Activated CD4-positive, alpha-beta T cell treated with anti-CD3 and anti-CD28 coated beads for 1 hour (primary cell): ENCODE measurements at regions not wholly inside any gene's neighbourhood (a gene's known extent, or its start where the extent isn't known, plus 50 kb on each side); places are given as distances from the start of the nearest gene placed in this dataset.

Experiments
- DNase-seq: peaks from one replicate; pipeline ENCODE4 v3.0.0-alpha.2; 2020

- no peak for DNase-seq
Measured at GRCh38 chr17:34527908-34528470, 51.4 kb upstream of the TMEM132E start.

DNA sequence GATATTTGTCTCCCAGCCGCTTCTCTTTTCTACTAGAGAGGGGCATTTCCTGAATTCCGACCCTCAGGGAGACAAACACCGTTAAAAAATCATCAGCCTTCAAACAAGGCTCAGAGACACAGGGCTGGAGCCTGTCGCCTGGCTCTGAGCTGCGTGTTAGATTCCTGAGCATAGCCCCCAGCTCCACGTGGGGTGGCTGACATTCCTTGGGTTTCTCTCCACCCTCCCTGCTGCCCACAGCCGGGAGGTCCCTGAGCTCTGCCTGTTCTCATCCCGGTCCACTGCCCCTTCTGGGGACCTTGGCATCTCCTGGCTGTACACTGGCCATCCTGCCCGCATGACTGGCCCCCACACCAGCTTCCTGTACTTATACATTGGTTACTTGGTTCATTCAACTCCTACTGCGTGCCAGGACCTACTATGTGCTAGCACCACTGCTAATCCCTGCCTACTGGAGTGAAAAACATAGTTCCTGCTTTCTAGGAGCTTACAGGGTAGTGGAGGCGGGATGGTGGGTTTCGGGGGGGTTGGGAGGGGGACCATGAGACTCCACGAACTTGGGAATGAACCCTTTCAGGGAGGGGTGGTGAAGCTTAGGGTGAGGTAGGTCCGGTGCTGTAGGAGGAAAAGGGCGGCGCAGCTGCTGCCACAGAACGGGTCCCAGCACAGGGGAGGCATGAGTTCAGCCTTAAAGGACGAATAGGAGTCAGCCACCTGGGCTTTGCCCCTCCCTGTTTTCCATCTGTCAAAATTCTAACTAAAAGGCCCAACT, 52.1 kb upstream of the TMEM132E start:
- no peak for DNase-seq

- DNase-seq = no peak
Measured at GRCh38 chr17:34525651-34526050, 53.7 kb upstream of the TMEM132E start.

- DNase-seq = no peak
Measured at GRCh38 chr17:34521955-34522354, 57.4 kb upstream of the TMEM132E start.

DNA sequence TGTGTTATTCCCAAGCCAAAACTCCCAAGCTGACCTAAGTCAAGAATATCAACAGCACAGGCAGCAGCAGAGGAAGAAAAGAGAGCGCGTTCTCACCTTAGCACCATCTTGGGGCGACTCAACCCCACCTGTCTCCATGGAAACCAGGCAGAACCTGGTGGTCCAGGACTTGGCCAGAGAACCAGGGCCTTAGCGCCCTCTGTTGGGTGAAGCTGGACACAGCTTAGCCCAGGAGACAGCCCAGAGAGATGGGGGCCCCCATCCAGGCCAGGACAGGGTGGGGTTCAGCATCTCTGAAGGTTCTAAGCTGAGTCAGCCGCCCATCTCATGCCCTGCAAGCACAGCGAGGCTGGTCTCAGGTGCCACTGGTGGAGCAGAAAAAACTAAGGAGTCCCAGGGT, 60.1 kb upstream of the TMEM132E start:
- DNase-seq = no peak

DNA sequence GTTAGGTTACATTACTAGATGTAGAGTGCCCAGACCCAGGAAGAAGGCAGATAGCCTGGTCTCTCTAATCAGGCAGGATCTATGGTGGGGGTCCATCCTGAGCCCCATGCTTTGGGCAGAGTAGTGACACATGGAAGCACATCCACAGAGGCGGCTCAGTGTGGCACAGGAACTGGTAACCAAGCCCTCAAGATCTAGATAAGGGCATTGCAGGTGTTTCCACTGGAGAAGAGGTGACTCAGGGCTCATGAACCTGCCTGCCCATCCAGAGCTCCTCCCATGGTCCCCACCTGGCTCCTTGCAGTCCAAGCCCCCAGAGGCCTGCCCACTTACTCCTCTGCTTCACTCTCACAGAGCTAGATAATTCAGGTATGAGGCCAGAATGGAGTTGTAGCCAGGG, 62.0 kb upstream of the TMEM132E start:
- DNase-seq = no peak

- no peak for DNase-seq
Measured at GRCh38 chr17:34511931-34512330, 67.5 kb upstream of the TMEM132E start.

DNA sequence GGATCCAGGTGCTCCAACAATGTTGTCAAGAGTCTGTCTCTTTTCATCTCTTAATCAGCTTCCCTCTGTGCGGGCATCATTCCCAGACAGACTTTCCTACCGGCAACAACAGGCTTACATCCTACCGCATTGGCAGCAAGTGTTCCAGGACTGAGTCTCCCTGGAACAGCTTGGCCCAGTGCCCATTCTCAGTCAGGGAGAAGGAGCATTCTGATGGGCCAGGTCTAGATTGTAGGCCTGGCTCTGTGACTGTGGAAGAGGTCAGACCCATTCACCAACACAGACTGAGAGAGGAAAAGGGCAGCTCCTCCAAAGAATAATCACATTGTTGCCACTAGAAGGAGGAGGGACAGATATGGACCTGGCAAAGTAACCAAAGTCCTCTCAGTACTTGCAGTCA, 68.1 kb upstream of the TMEM132E start:
- no peak for DNase-seq

DNA sequence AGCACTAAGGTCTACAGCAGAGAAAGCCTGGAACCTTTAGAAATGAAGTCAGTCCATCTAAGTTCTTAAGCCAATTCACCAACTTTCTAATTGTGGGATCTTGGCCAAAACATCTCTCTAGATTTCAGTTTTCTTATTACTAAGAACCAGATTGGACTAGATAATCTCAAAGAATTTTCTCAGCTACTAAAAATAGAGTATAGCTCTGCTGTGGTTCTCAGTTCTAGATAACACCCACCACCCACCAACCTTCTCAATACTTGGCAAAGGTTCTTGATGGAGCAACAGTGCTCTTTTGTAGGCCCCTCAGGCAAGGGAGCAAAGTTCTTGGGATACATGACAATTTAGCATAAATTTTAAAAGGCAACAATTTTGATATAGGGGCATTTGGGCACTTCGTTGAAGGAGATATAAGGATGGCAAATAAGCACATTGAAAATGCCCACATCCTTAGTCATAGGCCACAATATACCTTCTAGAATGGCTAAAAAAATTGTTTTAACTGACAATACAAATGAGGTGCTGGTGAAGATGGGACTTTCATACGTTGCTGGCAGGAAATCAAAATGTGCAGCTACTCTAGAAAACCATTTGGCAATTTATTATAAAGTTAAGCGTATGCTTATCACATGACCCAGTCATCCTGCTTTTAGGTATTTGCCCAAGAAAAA, 74.4 kb upstream of the TMEM132E start:
- no peak for DNase-seq

GRCh38 chr17:34503528-34504195, 75.7 kb upstream of the TMEM132E start:
- no peak for DNase-seq

GRCh38 chr17:34502426-34502825, 77.0 kb upstream of the TMEM132E start:
- no peak for DNase-seq

- no peak for DNase-seq
Measured at GRCh38 chr17:34499576-34499975, 79.8 kb upstream of the TMEM132E start.

GRCh38 chr17:34493917-34494316, 85.5 kb upstream of the TMEM132E start:
- no peak for DNase-seq

DNA sequence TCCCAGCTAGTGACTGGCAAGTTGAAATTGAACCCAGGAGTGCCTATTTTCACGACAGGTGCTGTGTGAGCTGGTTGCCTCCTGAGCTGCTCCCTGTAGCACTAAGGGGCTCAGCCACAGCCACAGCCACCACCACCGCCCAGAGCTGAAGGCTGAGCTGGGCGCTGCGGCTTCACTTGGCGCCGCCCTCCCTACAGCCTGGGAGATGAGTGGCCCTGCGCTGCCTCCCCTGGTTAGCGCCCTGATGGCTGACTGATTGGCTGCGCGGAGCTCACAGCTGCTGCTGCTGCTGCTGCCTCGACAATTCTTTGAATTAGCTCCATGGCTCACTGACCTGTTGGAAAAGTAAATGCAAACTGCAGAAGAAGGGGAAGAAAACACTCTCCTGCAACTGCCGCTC, 91.8 kb upstream of the TMEM132E start:
- DNase-seq = no peak

DNA sequence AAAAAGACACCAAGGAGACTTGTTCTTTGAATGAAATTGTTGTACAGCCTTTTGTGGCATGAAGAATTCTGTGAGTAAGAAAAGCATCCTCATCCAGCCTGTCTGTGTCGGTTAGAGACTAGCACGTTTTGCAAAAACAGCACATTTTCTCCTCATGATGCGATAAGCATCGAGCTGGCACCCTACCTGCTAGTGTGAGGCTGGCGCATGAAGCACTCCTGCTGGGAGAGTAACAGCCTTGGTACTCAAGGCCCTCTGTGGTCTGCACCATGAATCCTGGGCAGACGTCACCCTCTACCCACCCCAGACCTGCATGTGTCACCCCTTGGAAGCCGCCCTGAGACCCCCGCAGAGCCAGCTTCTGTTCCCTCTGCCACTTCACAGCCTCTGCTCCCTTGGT, 92.6 kb upstream of the TMEM132E start:
- no peak for DNase-seq

GRCh38 chr17:34485999-34486398, 93.4 kb upstream of the TMEM132E start:
- no peak for DNase-seq

GRCh38 chr17:34484193-34484733, 95.1 kb upstream of the TMEM132E start:
- DNase-seq = no peak

DNA sequence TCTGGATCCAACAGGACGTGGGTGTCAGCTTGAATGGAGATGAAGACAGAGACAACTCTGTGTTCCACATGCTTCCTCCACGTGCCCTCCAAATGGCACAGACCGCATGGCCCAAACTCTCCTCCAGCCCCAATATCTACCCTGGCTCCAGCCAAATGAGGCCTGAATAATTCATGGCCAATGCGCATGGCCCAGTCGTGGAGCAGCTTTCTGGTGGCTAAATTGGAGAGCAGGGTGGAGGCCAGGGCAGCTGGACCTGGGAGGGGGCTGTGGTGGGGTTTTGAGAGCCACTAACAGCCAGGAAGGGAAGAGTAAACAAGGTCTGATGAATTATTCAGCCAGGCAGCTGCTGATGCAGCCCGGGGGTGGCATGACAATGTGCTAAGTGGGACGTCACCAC, 96.7 kb upstream of the TMEM132E start:
- no peak for DNase-seq

DNA sequence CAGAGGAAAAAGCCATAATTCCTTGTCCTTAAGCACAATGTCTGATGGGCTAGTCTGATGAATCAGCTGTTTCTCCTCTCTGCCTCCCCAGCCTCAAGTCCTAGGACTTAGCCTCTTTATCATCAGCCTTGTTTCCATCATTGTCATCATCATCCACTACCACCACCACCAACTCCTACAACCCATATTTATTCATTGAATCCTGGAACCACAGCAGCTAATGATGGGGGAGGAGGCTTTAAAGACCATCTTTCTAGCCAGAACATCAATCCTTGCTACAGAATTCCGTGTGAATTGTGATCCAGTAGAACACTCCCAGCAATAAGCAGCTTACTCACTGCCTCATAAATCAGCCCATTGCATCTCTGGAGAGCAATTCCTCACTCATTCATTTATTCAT, 97.6 kb upstream of the TMEM132E start:
- no peak for DNase-seq

DNA sequence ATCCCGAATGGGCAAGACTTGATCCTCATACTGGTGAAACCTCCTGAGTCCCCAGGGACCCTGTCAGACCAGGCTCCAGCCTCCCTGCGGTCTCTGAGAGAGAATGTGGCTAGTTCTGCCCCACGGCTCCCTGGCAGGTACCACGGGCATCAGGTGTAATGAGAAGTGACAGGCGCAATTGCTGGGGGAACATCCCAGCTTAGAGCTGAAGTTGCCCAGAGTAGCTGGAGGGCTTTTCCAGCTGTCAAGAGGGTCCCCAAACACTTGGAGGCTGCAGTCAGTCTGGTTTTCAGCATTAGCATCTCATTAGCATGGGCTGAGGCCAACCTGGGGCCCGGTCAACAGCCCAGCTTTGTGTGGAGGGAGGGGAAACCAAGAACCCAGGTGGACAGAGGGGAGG, 100.0 kb upstream of the TMEM132E start:
- no peak for DNase-seq

DNA sequence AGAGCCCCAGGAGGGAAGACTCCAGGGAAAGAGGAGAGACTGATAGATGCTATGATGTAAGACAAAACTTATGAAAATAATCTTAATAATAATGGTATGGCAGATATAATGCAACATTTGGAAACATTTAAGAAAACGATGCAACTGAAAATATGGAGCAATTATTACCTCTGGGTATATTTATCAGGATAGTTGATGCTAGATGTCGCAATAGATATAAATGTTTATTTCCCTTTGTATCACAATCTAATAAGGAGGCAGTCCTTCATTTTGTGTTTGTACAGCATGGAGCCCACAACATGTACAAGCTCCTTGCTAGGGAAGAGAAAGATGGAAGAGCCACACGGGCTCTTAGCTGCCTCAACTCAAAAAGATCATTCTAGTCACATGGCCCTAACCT, 101.1 kb upstream of the TMEM132E start:
- DNase-seq = no peak

- DNase-seq = no peak
Measured at GRCh38 chr17:34475296-34475695, 104.1 kb upstream of the TMEM132E start.

DNA sequence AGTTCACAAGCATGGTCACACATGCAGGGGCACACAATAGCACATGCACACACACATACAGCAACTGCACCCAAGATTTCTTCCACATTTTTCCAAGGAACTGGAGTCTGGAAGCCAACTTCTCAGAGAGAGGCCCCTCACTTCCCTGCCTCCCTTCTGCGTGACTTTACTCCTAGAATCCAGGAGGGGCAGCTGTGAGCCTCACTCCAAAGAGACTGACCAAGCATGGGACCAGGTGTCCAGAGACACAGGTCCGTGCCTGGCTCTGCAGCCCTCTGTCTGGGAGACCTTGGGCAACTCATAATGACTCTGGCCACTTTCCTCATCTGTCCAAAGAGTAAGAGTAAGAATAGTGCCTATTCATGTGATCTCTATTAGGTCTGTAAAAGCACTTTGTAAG, 104.7 kb upstream of the TMEM132E start:
- no peak for DNase-seq

- DNase-seq = no peak
Measured at GRCh38 chr17:34472363-34472762, 107.0 kb upstream of the TMEM132E start.
